ENCODE measurements at regions not wholly inside any gene's neighbourhood (a gene's known extent, or its start where the extent isn't known, plus 50 kb on each side); places are given as distances from the start of the nearest gene placed in this dataset.

DNA sequence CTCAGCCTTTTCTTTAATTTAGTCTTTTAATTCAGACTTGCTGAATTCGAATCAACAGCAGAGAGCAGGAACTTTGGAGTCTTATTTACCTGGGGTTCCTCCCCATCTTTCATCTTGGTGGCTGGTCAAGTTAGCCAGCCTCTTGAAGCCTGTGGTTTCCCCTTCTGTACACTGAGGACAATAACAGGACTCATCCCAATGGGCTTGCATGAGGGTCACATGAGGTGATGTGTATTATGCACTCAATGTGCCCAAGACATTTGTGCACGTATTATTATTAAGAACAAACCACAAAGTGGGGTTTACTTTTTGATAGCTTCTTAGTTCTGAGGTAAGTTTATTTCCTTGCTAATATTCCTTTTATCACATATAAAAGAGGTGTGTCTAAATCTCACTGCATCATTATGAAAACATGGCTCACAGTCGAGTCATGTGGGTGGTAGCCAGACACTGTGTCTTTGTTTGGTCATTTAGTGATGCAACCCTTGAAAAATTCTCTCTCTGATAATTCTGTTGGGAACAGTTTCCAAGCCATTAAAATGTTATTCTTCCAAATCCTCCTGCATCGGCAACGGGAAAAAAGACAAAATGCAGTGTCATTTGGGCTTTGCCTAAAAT is 86.5 kb upstream of the GRB10 start:
- no peak for DNase-seq
- H3K27ac Mint-ChIP-seq: no peak overlapping the region
- no peaks in the 10 kb centered on the region for H3K4me1 Mint-ChIP-seq (ENCODE audit: low read depth)
- H3K36me3 Mint-ChIP-seq (ENCODE audit: low read depth): no peaks in the 10 kb centered on the region
- H3K4me3 Mint-ChIP-seq: no peak overlapping the region
- H3K27me3 Mint-ChIP-seq: peaks cover 16% of the 10 kb centered on the region
- no peaks in the 10 kb centered on the region for H3K9me3 Mint-ChIP-seq

- H3K9me3 Mint-ChIP-seq: no peaks in the 10 kb centered on the region
- H3K4me3 Mint-ChIP-seq: no peak overlapping the region
- H3K36me3 Mint-ChIP-seq (ENCODE audit: low read depth): no peaks in the 10 kb centered on the region
- H3K27ac Mint-ChIP-seq: no peak overlapping the region
- no peak for DNase-seq
- H3K27me3 Mint-ChIP-seq: peaks cover 9% of the 10 kb centered on the region
- no peaks in the 10 kb centered on the region for H3K4me1 Mint-ChIP-seq (ENCODE audit: low read depth)
Measured at GRCh38 chr7:50868426-50869100, 85.9 kb upstream of the GRB10 start.

- Mint-ChIP-seq H3K9me3 (no peaks in the 10 kb centered on the region), H3K27ac (no peak overlapping the region), H3K27me3 (no peaks in the 10 kb centered on the region), H3K4me3 (no peak overlapping the region), H3K4me1 (ENCODE audit: low read depth) (peaks cover 4% of the 10 kb centered on the region), H3K36me3 (ENCODE audit: low read depth) (no peaks in the 10 kb centered on the region)
- DNase-seq: no peak
Measured at GRCh38 chr7:50867034-50867356, 84.3 kb upstream of the GRB10 start.

DNA sequence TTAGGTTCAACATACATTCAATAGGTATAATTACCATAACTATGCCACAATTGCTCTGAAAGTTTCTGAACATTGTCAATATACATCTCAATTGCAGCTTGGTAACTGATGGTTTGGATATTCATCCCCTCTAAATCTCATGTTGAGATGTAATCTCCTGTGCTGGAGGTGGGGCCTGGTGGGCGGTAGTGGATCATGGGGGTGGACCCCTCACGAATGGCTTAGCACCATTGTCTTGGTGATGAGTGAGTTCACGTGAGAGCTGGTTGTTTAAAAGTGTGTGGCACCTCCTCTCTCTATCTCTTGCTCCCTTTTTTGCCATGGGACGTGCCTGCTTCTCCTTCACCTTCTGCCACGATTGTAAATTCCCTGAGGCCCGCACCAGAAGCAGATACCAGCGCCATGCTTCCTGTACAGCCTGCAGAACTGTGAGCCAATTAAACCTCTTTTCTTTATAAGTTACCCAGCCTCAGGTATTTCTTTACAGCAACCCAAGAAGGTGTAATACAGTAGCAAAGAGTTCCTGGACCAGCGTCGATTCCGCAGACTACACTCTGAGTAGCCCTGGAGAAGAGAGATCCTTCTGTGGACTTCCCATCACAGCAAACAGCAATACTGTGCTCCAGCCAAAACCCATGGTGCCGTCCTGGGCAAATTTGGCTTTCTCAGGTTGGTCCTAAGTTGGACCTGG is 83.8 kb upstream of the GRB10 start:
- H3K4me3 Mint-ChIP-seq: no peak overlapping the region
- H3K36me3 Mint-ChIP-seq (ENCODE audit: low read depth): no peaks in the 10 kb centered on the region
- H3K27me3 Mint-ChIP-seq: no peaks in the 10 kb centered on the region
- H3K27ac Mint-ChIP-seq: no peak overlapping the region
- H3K9me3 Mint-ChIP-seq: no peaks in the 10 kb centered on the region
- H3K4me1 Mint-ChIP-seq (ENCODE audit: low read depth): peaks cover 4% of the 10 kb centered on the region
- DNase-seq: no peak

DNA sequence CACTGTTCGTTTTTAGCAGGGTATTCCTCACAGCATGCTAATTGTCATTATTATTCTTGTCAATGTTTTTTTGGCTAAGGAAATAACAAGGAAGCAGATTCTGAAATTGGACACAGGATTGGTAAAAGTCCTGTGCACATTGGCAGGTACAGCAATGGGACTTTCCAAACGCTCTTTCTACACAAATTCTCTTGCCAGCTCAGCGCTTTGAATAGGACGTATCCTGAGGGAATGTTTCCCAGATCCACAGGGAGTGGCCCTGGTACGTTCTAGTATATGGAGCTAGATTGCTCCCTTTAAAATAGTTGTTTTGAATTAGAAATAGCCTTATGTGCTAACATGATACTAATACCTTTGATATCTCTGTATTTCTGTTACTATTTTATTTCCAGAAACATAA is 82.8 kb upstream of the GRB10 start:
- no peaks in the 10 kb centered on the region for H3K36me3 Mint-ChIP-seq (ENCODE audit: low read depth)
- no peaks in the 10 kb centered on the region for H3K27me3 Mint-ChIP-seq
- no peak overlapping the region for H3K27ac Mint-ChIP-seq
- no peaks in the 10 kb centered on the region for H3K9me3 Mint-ChIP-seq
- no peak for DNase-seq
- H3K4me3 Mint-ChIP-seq: no peak overlapping the region
- H3K4me1 Mint-ChIP-seq (ENCODE audit: low read depth): peaks cover 4% of the 10 kb centered on the region

- peaks cover 4% of the 10 kb centered on the region for H3K4me1 Mint-ChIP-seq (ENCODE audit: low read depth)
- H3K27me3 Mint-ChIP-seq: peaks cover 3% of the 10 kb centered on the region
- DNase-seq: no peak
- no peaks in the 10 kb centered on the region for H3K36me3 Mint-ChIP-seq (ENCODE audit: low read depth)
- H3K4me3 Mint-ChIP-seq: no peak overlapping the region
- H3K9me3 Mint-ChIP-seq: no peaks in the 10 kb centered on the region
- no peak overlapping the region for H3K27ac Mint-ChIP-seq
Measured at GRCh38 chr7:50864694-50865093, 82.0 kb upstream of the GRB10 start.

GRCh38 chr7:50863053-50863452 is 80.4 kb upstream of the GRB10 start:
- H3K9me3 Mint-ChIP-seq: no peaks in the 10 kb centered on the region
- peaks cover 7% of the 10 kb centered on the region for H3K27me3 Mint-ChIP-seq
- no peak for DNase-seq
- no peaks in the 10 kb centered on the region for H3K36me3 Mint-ChIP-seq (ENCODE audit: low read depth)
- peaks cover 4% of the 10 kb centered on the region for H3K4me1 Mint-ChIP-seq (ENCODE audit: low read depth)
- no peak overlapping the region for H3K27ac Mint-ChIP-seq
- H3K4me3 Mint-ChIP-seq: no peak overlapping the region

GRCh38 chr7:50862302-50862701 is 79.6 kb upstream of the GRB10 start:
- Mint-ChIP-seq H3K36me3 (ENCODE audit: low read depth) (no peaks in the 10 kb centered on the region), H3K4me3 (no peak overlapping the region), H3K27me3 (peaks cover 7% of the 10 kb centered on the region), H3K27ac (no peak overlapping the region), H3K4me1 (ENCODE audit: low read depth) (peaks cover 4% of the 10 kb centered on the region), H3K9me3 (no peaks in the 10 kb centered on the region)
- DNase-seq: no peak

DNA sequence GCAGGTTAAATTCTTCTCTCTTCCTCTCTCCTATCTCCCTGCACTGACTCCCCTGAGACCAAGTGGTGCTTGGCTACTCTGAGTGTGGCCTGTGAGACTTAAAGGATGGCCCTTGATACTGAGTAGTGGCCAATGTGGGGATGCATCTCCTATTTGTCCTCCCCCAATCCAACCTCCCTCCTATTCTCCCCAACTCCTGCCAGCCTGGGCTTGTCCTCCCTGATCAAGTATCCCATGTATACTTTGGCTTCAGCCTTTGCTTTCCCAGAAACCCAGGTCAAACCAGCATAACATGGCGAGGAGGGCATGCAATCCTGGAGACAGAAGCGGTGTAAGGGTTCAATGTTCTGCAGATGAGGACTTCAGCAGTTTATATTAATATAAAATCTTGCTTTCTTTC is 77.9 kb upstream of the GRB10 start:
- no peak for DNase-seq
- Mint-ChIP-seq H3K27ac (no peak overlapping the region), H3K27me3 (peaks cover 7% of the 10 kb centered on the region), H3K4me3 (no peak overlapping the region), H3K9me3 (no peaks in the 10 kb centered on the region), H3K4me1 (ENCODE audit: low read depth) (peaks cover 4% of the 10 kb centered on the region), H3K36me3 (ENCODE audit: low read depth) (no peaks in the 10 kb centered on the region)

DNA sequence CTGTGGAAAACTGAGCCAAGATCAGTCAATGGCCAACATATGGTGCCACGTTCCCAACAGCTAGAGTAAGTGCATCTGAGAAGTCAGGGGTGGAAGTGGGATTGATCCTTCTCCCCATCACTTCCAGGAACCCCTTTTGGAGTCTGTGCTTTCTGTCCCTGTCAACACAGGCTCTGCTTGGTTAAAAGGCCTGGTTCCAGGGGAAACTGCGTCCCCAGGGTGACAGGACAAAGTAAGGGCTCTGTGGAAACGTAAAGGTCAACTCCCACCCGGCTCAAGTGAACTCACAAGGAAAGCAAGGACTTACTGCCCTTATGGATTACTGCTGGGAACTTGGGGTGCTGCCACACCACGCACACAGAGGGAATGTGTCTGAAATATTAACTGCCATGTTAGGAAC is 77.5 kb upstream of the GRB10 start:
- DNase-seq: no peak
- no peak overlapping the region for H3K27ac Mint-ChIP-seq
- no peaks in the 10 kb centered on the region for H3K9me3 Mint-ChIP-seq
- H3K4me3 Mint-ChIP-seq: no peak overlapping the region
- H3K4me1 Mint-ChIP-seq (ENCODE audit: low read depth): peaks cover 4% of the 10 kb centered on the region
- H3K36me3 Mint-ChIP-seq (ENCODE audit: low read depth): no peaks in the 10 kb centered on the region
- peaks cover 7% of the 10 kb centered on the region for H3K27me3 Mint-ChIP-seq

DNA sequence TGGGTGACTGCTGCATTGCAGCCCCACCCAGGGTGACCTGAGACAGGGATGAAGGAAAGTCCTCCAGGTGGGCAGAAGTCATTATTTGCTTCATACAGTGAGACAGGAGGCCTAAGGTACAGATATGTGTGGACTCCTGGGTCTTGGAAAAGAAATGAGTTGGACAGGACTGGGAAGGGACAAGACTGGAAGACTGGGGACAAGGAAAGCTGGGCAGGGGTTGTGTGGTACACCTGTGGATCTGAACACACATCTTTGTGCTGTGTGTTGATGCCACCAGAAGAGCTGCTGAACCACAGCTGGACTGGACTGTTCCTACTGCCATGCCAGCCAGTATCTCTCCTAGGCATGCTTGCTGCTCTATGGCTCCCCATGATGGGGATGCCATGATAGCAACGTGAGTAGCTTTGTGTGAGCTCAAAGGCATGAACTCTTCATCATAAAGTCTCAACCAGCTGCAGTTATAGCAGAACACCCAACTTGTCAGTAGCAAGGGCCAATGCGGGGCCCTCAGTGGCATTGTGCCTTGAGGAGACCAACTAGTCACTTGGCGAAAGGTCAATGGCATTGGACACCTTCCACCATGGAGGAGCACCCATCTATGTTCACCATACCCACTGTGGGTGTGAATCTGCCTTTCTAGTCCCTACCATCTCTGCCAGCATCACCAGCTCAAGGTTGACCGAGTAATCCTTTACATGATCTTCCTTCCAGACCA is 76.0 kb upstream of the GRB10 start:
- Mint-ChIP-seq H3K27ac (no peak overlapping the region), H3K4me1 (ENCODE audit: low read depth) (peaks cover 4% of the 10 kb centered on the region), H3K4me3 (no peak overlapping the region), H3K27me3 (peaks cover 7% of the 10 kb centered on the region), H3K36me3 (ENCODE audit: low read depth) (no peaks in the 10 kb centered on the region), H3K9me3 (no peaks in the 10 kb centered on the region)
- no peak for DNase-seq

DNA sequence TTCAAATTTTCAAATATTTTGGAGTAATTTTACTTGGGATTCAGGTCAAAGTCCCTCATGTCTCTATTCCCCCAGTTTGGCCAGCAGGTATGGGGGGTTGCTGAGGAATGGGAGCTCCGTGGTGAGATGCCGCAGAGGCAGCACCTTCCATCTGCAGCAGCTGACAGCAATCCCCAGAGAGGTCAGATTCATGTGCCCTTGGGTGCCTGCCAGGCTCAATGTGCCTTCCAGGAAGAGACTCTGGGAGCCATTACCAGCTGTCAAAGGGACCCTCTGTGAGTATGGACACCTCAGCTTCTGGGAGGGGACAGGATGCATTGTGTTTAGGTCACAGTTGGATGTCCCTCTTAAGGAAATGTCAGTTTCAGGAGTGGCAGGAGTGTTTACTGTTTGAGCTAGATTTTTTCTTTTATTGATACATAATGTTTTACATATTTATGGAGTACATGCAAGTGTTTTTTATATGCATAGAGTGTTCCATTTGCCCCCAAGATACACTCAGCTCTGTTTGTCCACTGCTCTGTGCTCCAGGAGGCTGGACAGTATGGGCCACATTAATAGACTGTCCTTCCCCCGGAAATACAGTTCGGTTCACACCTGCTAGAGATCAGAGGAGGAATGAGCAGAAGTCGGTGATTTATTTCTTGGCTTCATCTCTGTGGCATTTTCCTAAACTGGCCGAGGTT is 75.3 kb upstream of the GRB10 start:
- Mint-ChIP-seq H3K4me1 (ENCODE audit: low read depth) (no peaks in the 10 kb centered on the region), H3K9me3 (no peaks in the 10 kb centered on the region), H3K27ac (no peak overlapping the region), H3K36me3 (ENCODE audit: low read depth) (no peaks in the 10 kb centered on the region), H3K4me3 (no peak overlapping the region), H3K27me3 (peaks cover 7% of the 10 kb centered on the region)
- no peak for DNase-seq

- Mint-ChIP-seq H3K27ac (no peak overlapping the region), H3K9me3 (no peaks in the 10 kb centered on the region), H3K4me1 (ENCODE audit: low read depth) (no peaks in the 10 kb centered on the region), H3K27me3 (peaks cover 7% of the 10 kb centered on the region), H3K36me3 (ENCODE audit: low read depth) (no peaks in the 10 kb centered on the region), H3K4me3 (no peak overlapping the region)
- DNase-seq: no peak
Measured at GRCh38 chr7:50856806-50857205, 74.1 kb upstream of the GRB10 start.

DNA sequence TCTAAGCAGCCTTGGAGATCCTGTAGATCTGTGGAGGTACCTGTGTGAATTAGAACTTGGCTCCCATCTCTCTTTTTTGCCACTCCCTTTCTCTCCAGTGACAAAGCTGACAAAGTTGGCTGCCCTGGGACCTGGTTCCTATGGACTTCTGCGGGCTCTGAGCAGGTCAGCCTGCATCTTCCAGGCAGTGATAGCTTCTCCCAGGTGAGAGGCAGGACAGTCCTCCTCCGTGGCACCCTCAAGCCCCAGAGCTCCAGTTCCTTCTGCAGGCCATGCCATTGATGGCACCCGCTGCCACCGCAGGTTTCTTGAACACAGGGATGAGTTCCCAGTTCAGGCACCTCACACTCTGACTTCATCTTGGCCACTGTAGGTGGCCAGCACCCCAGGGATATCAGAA is 73.5 kb upstream of the GRB10 start:
- H3K27ac Mint-ChIP-seq: no peak overlapping the region
- H3K27me3 Mint-ChIP-seq: peaks cover 7% of the 10 kb centered on the region
- no peaks in the 10 kb centered on the region for H3K4me1 Mint-ChIP-seq (ENCODE audit: low read depth)
- no peak overlapping the region for H3K4me3 Mint-ChIP-seq
- DNase-seq: no peak
- H3K9me3 Mint-ChIP-seq: no peaks in the 10 kb centered on the region
- no peaks in the 10 kb centered on the region for H3K36me3 Mint-ChIP-seq (ENCODE audit: low read depth)

Measured in activated T-cell treated with anti-CD3 and anti-CD28 coated beads, Interleukin-2, amount 50 U/mL, for 24 hours (primary cell).